HG02973 (cell line): ENCODE measurements at regions not wholly inside any gene's neighbourhood (a gene's known extent, or its start where the extent isn't known, plus 50 kb on each side); places are given as distances from the start of the nearest gene placed in this dataset.

Source experiments
- ATAC-seq: cut with Tn5 transposase; IDR thresholded peaks from one replicate; pipeline ENCODE4 v1.9.1; 2021; ENCODE audit warnings: moderate library complexity; ENCODE audit not compliant: unreplicated experiment

DNA sequence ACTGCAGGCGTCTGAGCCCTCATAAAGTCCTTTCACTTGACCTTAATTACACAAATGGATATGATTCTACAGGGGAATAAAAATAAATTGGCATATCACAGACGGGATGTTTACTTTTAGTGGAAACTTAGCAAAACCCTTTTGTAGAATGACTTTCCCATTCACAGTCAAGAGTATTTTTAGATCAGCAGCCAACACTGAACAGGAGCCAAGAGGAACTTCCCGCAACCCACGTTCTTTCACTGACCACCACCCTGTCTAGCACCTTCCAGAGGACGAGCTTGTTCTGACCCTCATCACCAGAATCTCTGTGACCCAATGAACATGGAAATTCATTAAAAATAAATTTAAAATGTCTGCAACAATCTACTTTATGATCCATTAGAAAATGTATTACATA is 119.0 kb upstream of the SNTG2 start:
- ATAC-seq: no peak

DNA sequence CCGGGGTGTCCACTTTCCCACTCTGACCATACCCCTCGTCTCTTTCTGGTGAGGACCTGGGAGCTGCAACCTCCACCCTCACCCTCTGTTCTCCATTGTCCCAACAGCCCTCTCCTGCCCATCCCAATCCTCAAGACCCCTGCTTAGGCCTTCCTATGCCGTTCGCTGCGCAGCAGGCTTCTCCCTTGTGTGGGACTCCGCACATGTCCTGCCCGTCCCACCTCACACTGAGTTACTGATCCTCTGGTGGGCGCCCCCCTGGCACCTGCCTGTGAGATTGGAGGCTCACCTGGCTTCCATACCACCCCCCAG is 119.5 kb upstream of the SNTG2 start:
- no peak for ATAC-seq

DNA sequence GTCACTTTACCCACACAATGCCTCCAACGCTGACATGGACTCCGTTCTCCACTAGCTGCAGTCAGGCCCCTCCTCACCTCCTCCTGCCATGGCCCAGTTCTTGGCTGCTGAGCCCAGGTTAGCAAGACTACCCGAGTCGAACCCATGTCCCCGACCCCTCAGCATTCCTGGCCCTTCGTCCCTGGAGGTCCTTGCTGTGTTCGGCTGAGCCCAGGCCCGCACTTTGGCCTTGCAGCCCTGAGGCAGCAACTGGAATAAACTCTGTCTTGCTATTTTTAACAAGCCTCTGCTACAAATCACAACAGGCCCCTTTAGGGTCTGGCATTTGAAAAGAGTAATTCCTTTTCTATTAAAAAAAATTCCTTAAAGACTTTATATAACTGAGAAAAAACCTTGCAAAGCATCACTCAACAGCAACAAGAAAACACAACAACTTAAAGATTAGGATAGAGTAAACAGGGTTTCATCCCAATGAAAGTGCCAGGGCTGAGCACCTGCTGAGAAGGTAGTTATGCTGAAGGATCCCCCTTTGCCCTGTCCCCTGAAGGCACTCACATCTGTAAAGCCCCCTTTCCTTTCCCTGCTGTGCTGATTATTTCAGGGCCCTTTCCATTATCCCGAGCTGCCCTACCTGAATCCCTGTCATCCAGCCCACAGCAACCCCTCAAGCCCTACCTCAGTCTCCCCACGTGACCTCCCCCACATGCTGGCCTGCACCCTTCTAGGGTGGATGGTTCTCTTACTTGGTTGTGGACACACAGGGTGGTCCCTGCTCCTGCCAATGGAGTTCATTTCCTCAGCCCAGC is 120.0 kb upstream of the SNTG2 start:
- no peak for ATAC-seq

DNA sequence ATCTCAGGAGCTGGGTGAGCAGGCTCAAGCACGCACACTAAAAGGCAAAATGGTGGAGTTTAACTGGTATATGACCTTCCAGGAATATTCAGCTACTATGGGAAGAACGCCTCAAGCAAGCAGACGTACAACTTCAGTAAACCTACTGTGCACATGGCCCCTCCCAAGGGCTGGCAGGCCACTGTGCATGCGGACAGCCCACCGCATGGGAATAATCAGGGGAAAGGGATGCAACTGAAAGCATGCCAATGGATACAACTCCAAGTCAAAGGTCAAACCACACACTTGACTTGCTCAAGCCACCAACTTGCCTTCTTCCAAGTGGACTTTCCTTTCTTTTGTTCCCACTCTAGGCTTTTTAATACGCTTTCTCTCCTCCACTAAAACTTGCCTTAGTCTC is 121.6 kb upstream of the SNTG2 start:
- ATAC-seq: no peak

DNA sequence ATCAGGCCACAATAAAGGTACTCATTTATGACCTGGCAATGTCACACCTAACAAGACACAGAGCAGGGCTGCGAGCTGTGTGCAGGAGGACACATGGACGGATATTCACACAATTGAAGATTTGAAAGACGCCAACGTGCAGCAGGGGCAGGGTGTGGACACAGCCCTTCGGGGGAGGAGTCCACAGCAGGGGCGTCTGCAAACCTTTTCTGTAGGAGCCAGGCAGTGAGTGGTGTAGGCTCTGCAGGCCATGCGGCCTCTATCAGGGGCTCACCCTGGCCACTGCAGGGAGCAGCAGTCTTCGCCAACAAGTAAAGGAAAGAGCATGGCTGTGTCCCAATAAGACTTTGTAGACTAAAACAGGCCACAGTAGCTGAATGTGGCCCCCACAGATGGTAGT is 125.7 kb upstream of the SNTG2 start:
- no peak for ATAC-seq

DNA sequence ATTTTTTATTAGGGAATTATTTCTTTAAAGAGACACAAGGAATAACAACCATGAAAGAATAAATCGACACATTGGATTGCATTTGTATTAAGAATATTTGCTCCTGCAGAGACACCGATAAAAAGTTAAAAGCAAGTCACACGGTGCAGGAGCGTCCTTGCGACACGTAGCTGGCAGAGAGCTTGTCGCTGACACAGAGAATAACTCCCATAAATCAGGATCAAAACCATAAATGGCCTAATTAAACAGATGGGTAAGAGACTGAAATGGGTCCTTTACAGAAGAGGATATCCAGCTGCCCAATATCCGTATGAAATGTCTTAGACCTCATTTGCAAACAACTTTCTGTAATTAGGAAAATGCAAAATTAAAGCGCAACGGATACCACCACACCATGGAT is 126.1 kb upstream of the SNTG2 start:
- ATAC-seq: no peak

DNA sequence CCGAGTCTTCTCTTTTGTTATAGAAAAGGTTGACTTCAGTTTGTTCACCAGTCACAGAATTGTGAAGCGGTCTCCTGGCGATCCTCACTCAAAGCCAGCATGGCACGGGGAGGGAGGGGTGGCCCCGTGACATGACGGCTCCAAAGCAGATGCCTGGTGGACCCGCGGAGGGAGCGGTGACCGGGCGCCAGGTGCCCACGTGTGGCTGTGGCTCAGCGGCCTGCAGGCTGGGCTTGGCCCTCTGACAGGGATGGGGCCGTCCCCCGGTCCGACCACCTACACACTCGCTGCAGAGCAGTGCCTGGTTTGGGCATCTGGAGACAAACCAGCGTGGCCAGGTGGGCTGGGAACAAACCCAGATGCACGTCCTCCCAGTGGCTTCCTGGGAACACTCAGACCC is 129.1 kb upstream of the SNTG2 start:
- ATAC-seq: no peak

DNA sequence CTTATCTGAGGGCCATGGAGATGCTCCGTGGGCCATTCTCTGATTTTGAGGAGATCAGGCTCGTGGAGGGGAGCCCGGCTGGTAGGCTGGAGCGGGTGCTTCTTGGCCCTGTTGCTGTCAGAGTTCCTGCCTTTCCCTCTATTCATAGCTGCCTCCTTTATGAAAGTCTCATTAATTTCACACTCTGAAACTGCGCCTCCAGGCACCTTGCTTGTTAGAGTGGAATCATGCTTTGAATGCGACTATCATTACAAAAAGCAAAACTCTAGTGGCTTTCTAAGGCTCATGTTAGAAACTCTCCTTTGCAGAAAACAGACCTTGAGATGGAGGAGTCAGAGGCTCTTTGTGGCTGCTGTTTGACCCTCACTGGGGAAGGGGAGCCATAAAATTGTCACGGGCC is 131.0 kb upstream of the SNTG2 start:
- ATAC-seq: no peak

DNA sequence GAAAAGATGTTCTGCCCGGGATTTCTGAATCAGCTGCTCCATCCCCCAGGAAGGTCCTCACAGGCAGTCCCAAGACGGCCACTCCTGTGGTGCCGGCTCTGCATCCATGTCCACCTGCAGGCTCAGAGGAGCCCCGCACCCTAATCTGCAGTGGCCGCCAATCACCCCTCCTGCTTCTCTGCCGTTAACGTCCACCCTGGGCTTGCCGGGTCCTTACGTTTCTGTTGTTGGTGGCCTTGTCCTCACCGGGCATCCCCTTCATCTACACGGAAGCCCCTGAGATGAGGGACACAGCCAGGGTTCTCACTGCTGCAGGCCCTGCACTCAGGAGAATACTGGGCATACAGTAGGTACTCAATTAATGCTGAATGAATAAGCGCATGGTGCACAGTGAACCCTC is 131.5 kb upstream of the SNTG2 start:
- no peak for ATAC-seq

DNA sequence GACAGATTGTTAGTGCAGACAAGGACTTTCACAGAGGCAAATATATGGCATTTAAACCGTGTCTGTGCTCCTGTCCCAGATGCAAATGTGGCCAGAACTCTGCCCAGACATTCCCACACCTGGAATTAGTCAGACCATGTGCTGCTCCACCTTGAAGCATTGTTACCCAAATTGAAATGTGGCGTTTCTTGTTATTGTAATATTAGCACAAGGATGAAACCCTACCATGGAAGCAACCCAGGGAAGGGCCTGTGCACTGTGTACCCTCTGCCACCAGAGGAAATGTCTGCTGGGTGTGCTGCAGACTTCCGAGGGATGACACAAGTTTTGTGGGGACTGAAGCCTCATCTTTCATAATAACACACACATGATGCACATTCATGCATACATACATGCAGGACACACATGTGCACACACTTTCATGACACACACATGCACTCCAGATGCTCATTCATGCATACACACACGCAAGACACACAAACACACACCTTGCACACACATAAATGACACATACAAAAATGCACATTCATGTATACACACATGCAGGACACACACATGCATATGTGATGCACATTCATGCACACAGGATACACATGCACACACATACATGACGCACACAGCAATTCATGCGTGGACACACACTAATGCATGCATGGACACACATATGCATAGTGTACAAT is 133.2 kb upstream of the SNTG2 start:
- no peak for ATAC-seq

DNA sequence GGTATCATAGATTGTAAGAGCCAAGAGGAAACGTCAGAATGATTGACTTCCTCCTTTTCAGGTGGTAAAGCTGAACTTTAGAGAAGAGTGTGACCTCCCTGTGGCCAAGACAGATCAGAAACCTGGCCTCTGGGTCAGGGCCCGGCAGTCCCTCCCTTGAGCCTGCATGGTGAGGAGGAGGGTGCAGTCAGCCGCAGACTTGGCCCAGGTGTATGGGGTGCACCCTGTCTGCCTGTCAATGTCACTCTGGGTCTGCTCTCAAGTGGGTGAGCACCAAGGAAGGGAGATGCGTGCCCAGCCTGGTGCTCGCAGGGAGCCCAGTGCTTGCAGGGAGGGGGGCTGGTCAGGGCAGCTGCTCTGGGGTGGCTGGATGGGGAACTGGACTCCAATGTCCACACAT is 134.4 kb upstream of the SNTG2 start:
- no peak for ATAC-seq

DNA sequence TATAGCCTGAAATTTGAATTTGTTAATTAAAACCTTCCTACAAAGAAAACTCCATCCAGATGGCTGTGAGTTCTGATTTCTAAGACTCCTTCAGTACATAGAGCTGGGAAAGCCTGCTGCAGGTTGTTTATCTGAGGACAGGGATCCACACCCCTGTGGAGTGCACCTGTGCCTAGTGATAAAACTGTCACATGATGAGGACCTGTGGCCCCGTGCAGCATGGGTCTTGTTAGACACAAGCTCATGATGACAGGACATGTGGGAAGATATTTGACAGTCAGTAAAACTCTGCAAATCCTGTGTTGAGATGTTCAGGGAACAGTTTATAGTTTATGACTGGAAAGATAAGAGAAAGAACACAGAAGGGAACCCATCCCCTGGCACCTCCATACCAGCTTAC is 133.2 kb upstream of the TMEM18 start:
- no peak for ATAC-seq

DNA sequence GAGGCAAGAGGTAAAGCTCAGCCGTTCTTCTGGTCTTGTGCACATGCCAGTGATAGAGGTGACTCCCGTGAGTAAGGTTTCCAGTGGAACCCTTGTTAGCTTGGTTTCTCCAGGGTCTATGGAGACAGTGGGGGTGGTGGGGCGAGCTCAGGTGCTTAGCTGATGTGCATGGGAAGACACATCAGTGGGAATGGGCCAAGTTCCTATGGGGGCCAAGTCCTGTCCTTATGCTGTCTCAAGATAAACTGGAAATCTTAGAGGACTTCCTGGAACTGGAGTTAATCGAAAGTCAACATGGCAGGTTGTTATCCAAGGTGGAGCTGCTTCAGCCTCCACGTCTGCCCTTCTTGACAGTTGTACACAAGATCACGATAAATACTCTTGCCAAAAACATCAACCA is 130.1 kb upstream of the TMEM18 start:
- no peak for ATAC-seq

DNA sequence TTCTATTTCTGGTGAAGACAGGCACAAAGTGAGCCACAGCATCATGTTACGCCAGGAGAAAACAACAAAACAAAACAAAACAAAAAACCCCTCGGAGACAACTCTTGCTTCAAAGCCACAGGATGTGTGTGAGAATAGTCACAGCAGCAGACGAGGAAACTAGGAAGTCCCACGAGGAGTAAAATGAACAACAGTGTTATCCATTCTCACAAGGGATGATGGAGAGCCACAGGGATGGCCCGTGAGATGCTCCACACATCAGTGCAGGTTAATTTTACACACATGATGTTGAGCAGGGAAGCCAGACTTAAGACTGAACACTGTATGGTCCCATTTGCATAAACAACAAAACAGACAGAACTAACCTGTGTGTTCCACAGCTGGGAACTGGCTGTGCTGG is 128.5 kb upstream of the TMEM18 start:
- no peak for ATAC-seq

DNA sequence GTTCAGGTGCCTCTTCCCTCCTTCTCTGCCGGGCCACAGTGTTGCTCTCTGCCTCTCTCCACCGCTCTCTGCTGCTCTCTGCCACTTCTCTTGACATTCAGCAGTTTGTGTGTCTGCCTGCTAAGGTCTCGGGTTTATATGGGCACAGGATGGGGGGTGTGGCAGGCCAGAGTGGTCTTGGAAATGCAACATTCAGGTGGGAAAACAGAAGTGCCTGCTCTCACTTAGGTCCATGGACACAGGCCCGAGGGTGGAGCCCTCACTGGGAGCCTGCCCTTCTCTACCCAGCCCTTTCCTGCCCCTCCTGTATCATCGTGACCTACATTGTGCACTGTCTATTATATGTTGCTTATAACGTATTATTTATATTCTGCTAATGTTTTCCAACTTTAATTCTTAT is 120.8 kb upstream of the TMEM18 start:
- ATAC-seq: no peak

DNA sequence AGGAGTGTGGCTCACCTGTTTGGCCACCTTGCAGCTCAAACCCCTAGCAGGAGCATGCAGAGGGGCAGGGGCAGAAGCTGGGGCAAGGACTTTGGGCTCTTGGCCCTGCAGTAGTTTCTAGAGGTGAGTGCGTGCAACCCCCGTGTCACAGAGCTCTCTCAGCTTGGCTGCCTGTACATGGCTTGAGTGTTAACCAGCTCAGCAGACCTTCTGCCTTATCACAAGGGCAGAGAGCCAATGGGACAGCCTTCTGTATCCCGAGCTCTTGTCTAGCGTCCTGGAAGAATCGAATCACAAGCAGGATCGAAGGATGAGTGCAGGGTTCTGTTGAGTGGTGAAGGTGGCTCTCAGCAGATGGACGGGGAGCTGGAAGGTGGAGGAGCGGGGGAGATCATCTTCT is 120.3 kb upstream of the TMEM18 start:
- ATAC-seq: no peak

DNA sequence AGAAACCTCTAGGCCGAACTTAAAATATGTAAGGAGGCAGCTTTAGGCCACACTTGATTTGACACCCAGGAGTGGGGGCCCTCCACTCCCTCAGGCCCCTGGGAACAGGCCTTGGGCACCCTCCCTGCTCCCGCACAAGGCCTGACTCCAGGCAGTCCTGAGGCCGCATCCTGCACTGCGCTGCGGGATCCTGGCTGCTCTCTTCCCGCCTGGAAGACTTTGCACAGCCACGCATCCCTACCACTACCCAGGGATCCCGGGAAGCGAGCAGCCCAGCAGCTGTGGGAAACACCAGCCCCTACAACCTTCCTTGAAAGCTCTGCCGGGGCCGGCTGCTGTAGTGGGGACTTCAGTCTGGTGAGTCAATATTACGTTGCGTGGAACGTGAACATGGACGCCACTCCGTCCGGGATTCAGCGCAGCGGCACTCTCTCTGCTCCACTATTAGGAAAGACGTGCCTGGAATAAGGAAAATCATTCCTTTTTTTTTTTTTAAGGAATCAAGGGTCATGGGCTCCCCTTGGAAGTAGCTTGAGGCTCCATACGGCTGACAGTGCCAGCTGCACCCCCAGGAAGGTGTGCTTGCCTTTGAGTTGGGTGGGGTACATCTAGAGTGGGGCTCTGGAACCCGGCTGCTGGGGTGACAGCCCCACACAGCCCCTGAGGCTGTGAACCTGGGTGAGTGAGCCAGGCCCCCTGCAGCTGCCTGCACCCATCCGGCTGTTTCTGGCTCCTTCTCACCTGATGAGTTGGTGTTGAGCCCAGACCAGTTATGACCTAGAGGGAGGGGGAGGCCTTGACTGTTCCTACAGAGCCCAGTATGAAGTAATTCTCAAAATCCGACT is 119.2 kb upstream of the TMEM18 start:
- ATAC-seq: no peak

DNA sequence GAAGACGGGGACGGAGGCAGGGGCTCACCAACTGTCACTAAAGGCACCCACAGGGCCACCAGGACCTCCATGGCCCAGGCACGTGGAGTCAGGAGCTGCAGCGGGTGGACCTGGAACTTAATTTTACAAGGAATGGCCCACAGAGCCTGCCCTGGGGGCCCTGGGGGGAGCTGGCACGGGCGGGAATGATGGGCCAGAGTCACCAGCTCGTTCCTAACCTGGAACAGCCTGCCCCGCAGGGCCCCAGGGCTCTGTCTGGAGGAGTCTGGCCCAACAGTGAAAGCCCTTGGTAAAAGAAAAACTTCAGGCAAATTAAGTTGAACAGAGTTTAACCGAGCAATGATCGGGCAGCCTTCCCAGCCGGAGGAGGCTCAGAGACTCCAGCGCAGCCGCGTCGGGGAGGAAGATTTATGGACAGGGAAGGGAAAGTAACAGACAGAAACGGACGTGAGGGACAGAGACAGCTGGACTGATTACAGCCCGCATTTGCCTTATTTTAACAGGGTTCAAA is 118.4 kb upstream of the TMEM18 start:
- no peak for ATAC-seq

DNA sequence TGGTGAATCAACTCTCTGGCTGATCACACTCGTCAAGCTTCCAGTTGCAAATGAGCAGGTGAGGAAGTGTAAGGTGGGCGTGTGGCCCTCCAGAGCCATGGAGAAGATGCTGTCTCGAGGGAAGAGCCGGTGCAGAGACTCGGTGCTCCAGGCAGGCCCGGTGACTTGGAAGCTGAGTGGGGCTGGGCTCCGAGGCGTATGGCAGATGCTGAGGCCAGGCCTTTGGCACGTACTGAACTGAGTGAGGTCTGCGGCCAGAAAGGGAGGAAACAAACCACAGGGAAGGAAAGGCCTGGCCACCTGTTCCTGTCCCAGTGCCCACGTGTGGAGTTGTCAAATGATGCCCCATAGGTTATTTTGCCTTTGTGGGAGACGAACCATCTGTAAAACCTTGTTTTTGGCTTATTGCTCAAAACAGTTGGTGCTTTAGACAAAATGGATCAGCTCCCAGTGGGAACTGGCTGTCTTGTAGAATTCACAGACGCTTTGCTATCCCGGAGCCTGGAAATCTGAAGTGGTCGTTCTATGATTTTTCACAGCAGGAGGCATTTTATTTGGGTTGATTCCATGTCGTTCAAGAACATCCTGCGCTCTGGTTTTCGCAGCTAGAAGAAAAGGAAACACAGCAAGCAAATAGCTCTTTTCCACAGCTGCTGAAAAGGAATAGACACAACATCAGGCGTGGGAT is 117.5 kb upstream of the TMEM18 start:
- no peak for ATAC-seq

DNA sequence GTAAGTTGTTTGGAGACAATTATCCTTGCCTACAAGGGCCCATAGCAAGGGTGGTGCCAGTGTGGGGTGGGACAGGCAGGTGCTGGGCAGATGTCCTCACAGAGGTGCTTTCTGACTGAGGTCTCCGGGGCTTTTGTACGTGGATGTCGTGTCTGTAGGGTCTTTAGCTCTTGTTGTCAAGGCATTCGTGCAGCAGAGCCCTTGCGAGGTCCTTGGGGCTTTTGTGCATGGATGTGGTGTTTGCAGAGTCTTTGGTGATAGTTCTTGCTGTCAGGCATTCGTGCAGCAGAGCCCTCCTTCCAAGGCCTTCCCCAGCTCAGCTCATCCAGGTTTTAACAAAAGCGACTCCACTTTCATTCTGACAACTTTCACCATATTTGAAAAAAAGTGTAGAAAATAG is 116.0 kb upstream of the TMEM18 start:
- ATAC-seq: no peak

DNA sequence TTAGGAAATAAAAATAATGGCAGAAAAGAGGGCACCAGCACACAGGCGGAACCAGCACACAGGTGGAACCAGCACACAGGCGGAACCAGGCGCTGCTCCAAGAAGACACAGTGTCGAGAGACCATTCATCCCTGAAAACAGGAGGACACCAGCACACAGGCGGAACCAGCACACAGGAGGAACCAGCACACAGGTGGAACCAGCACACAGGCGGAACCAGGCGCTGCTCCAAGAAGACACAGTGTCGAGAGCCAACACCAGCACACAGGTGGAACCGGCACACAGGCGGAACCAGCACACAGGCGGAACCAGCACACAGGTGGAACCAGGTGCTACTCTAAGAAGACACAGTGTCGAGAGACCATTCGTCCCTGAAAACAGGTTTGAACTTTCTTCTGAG is 115.5 kb upstream of the TMEM18 start:
- ATAC-seq: no peak
